Neural progenitor cell (in vitro differentiated cells): ENCODE measurements at regions not wholly inside any gene's neighbourhood (a gene's known extent, or its start where the extent isn't known, plus 50 kb on each side); places are given as distances from the start of the nearest gene placed in this dataset.

Experiments
- DNase-seq: peaks from one replicate; pipeline ENCODE4 v3.0.0-alpha.2; 2016; ENCODE audit warnings: low spot score
- H2AFZ ChIP-seq: fragments of 200-600 bp; sonication (generic); replicated peaks from 2 replicates; pipeline ENCODE4 v1.6.1; 2016; ENCODE audit warnings: antibody characterized with exemption
- H3F3A ChIP-seq: fragments of 200-600 bp; sonication (generic); 2 replicates; pipeline ENCODE4 v1.6.1; 2016; ENCODE audit warnings: antibody characterized with exemption, low read depth
- H3K27ac ChIP-seq: fragments of 200-600 bp; sonication (generic); 2 replicates; pipeline ENCODE4 v1.5.1; 2016; ENCODE audit warnings: mild to moderate bottlenecking
- H3K27me3 ChIP-seq: fragments of 200-600 bp; sonication (generic); 2 replicates; pipeline ENCODE4 v1.6.1; 2016; ENCODE audit warnings: mild to moderate bottlenecking, moderate library complexity
- H3K36me3 ChIP-seq: fragments of 200-600 bp; sonication (generic); 2 replicates; pipeline ENCODE4 v1.5.1; 2016
- H3K4me1 ChIP-seq: fragments of 200-600 bp; sonication (generic); 2 replicates; pipeline ENCODE4 v1.6.1; 2016; ENCODE audit warnings: mixed run types
- H3K4me2 ChIP-seq: fragments of 200-600 bp; sonication (generic); 2 replicates; pipeline ENCODE4 v1.6.1; 2016
- H3K4me3 ChIP-seq: fragments of 200-600 bp; sonication (generic); 2 replicates; pipeline ENCODE4 v1.5.1; 2016
- H3K79me2 ChIP-seq: fragments of 200-600 bp; sonication (generic); 2 replicates; pipeline ENCODE4 v1.6.1; 2016; ENCODE audit warnings: low read depth
- H3K9ac ChIP-seq: fragments of 200-600 bp; sonication (generic); 2 replicates; pipeline ENCODE4 v1.6.1; 2016
- H3K9me3 ChIP-seq: fragments of 200-600 bp; sonication (generic); 2 replicates; pipeline ENCODE4 v1.5.1; 2016; ENCODE audit warnings: low read depth
- H4K20me1 ChIP-seq: fragments of 200-600 bp; sonication (generic); 2 replicates; pipeline ENCODE4 v1.6.1; 2016; ENCODE audit warnings: low read depth
- H3K27ac Mint-ChIP-seq: 3 replicates; pipeline ENCODE4 v1.8.0; 2021; ENCODE audit warnings: mixed read lengths
- H3K27me3 Mint-ChIP-seq: 2 replicates; pipeline ENCODE4 v1.8.0; 2022; ENCODE audit warnings: low read depth, mild to moderate bottlenecking, inconsistent platforms, moderate library complexity, mixed read lengths; ENCODE audit not compliant: insufficient read depth
- H3K36me3 Mint-ChIP-seq: 3 replicates; pipeline ENCODE4 v1.8.0; 2021; ENCODE audit warnings: mixed read lengths
- H3K4me1 Mint-ChIP-seq: 3 replicates; pipeline ENCODE4 v1.8.0; 2021; ENCODE audit warnings: mixed read lengths
- H3K4me3 Mint-ChIP-seq: 3 replicates; pipeline ENCODE4 v1.8.0; 2021; ENCODE audit warnings: mild to moderate bottlenecking, moderate library complexity, mixed read lengths
- H3K9me3 Mint-ChIP-seq: 3 replicates; pipeline ENCODE4 v1.8.0; 2020; ENCODE audit warnings: mixed read lengths
- EZH2 ChIP-seq: fragments of 200-600 bp; sonication (generic); IDR thresholded peaks from 2 replicates; pipeline ENCODE4 v1.6.1; 2017; ENCODE audit warnings: antibody characterized with exemption, mild to moderate bottlenecking, moderate library complexity
- EZH2phosphoT487 ChIP-seq: fragments of 200-600 bp; sonication (generic); IDR thresholded peaks from 2 replicates; pipeline ENCODE4 v1.6.1; 2017; ENCODE audit warnings: antibody characterized with exemption
- TF ChIP-seq, protein P1 (sequence below): fragments of 200-600 bp; sonication (generic); IDR thresholded peaks from 2 replicates; pipeline ENCODE4 v1.5.1; 2017; ENCODE audit warnings: antibody characterized with exemption, mild to moderate bottlenecking

DNA sequence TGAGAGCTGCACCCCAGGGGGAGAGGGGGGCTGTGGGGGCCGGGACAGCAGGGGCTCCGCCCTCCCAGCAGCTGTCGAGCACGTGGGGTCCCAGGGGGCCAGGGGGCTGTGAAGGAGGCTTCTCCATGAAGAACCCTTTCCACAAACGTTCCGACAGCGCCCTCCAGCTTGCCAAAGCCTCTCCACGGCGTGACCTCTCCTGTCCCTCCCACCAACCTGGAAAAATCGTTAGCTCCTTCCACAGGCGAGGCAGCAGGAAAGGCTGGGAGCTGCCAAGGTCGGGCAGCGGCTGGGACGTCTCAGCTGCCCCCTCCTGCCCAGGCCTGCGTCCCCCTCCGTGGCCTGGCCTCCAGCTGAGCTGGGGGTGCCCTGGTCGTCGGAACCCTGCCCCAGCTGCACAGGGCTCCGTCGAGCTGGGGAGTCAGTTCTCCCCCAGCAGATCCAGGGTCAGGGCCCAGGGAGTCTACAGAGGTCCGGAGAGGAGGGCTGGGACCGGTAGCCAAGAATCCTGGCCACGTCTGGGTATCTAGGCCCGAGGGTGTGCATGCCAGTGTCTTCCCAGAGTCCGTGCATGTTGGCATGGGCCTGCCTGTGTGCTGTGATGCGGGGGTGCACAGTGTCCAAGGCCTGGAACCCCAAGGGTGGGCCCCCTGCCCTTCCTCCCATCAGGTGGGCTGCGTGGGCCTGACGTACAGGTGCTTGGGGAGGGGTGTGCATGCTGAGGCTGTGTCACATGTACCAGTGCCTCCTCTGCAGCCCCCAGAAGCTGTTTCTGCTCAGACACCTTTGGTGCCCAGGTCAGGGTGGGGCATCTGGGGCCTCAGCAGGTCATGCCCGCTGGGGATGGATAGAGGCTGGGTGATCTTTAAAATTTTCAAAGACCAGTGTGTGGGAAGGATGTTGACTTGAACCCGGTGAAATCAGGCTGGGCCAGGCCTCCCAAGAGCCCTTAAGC lies 66.5 kb downstream of the UNCX start:
- H3K9me3 Mint-ChIP-seq, result no peaks in the 10 kb centered on the region
- H3K27me3 Mint-ChIP-seq, result peaks cover 7% of the 10 kb centered on the region
- DNase-seq, result no peak

DNA sequence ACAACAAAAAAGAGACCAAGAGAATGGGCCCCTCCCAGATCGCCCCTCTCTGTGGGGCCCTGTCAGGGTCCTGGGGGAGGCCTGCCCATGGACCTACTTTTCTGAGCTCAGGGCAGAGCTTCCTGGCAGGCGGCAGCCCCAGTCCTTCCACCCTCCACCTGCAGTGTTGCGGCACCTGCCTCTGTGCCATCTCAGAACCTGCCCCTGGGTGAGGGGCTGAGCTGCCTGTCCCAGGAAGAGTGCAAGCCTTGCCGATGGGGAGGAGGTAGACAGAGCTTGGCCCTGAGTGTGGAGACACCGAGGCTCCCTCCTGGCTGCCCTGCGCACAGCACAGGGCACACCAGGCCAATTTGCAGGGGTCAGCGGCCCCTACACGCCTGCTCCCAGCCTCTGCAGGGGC lies 67.5 kb downstream of the UNCX start:
- Mint-ChIP-seq H3K36me3 (no peaks in the 10 kb centered on the region), H3K4me3 (no peak overlapping the region)
- H3K27me3 ChIP-seq, result no peaks in the 10 kb centered on the region

More for the DNA sequence above, 66.5 kb downstream of the UNCX start:
- H3K27ac ChIP-seq, result no peak overlapping the region
- H3K27me3 ChIP-seq, result peaks cover 2% of the 10 kb centered on the region
- Mint-ChIP-seq H3K4me3 (no peak overlapping the region), H3K27ac (no peak overlapping the region), H3K4me1 (peaks cover 19% of the 10 kb centered on the region), H3K36me3 (no peaks in the 10 kb centered on the region)
- no peaks in the 10 kb centered on the region for H3K36me3 ChIP-seq
- TF ChIP-seq EZH2 (no peak), EZH2phosphoT487 (no peak)
- TF ChIP-seq, protein P1, sequence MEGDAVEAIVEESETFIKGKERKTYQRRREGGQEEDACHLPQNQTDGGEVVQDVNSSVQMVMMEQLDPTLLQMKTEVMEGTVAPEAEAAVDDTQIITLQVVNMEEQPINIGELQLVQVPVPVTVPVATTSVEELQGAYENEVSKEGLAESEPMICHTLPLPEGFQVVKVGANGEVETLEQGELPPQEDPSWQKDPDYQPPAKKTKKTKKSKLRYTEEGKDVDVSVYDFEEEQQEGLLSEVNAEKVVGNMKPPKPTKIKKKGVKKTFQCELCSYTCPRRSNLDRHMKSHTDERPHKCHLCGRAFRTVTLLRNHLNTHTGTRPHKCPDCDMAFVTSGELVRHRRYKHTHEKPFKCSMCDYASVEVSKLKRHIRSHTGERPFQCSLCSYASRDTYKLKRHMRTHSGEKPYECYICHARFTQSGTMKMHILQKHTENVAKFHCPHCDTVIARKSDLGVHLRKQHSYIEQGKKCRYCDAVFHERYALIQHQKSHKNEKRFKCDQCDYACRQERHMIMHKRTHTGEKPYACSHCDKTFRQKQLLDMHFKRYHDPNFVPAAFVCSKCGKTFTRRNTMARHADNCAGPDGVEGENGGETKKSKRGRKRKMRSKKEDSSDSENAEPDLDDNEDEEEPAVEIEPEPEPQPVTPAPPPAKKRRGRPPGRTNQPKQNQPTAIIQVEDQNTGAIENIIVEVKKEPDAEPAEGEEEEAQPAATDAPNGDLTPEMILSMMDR, result no peak
- no peaks in the 10 kb centered on the region for H3F3A ChIP-seq
- peaks cover 18% of the 10 kb centered on the region for H3K4me1 ChIP-seq
- H4K20me1 ChIP-seq, result no peaks in the 10 kb centered on the region
- H3K9ac ChIP-seq, result no peak overlapping the region
- H3K79me2 ChIP-seq, result no peaks in the 10 kb centered on the region
- H3K4me3 ChIP-seq, result no peak overlapping the region
- H2AFZ ChIP-seq, result no peak overlapping the region
- no peaks in the 10 kb centered on the region for H3K9me3 ChIP-seq
- H3K4me2 ChIP-seq, result no peak overlapping the region

DNA sequence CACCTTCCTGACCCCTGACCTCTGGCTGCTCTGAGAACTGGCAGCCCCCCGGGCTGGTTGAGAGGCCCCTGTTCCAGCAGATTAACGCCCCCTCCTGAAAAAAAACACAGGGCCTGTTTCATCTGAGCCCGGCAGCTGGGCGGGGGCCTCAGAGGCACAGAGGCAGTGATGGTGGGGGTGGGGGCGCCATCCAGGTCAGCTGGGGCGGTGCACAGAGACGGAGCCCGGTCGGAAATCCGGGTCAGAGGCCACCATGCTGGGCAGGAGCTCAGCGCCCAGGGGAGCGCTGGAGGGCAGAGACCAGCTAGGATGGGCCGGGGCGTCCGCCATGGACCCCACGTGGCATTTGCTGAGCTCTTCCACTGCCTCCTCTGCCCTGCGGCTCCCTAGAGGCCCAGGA lies 68.0 kb downstream of the UNCX start:
- H3K27ac ChIP-seq, result no peak overlapping the region
- no peak overlapping the region for H3K4me2 ChIP-seq
- H3K27me3 ChIP-seq, result no peaks in the 10 kb centered on the region
- H3K27ac Mint-ChIP-seq, result no peak overlapping the region
- no peaks in the 10 kb centered on the region for H3F3A ChIP-seq
- TF ChIP-seq EZH2phosphoT487, result no peak
- no peak for TF ChIP-seq EZH2
- TF ChIP-seq, protein P1, result no peak
- H3K9me3 ChIP-seq, result no peaks in the 10 kb centered on the region
- H4K20me1 ChIP-seq, result no peaks in the 10 kb centered on the region
- H3K4me3 Mint-ChIP-seq, result no peak overlapping the region
- no peaks in the 10 kb centered on the region for H3K9me3 Mint-ChIP-seq
- H3K4me1 ChIP-seq, result peaks cover 18% of the 10 kb centered on the region
- no peaks in the 10 kb centered on the region for H3K79me2 ChIP-seq
- peaks cover 7% of the 10 kb centered on the region for H3K27me3 Mint-ChIP-seq
- no peak overlapping the region for H3K9ac ChIP-seq
- H3K4me3 ChIP-seq, result no peak overlapping the region
- no peaks in the 10 kb centered on the region for H3K36me3 ChIP-seq
- H3K36me3 Mint-ChIP-seq, result no peaks in the 10 kb centered on the region
- no peak for DNase-seq
- H3K4me1 Mint-ChIP-seq, result peaks cover 19% of the 10 kb centered on the region
- H2AFZ ChIP-seq, result no peak overlapping the region

More for the DNA sequence above, 67.5 kb downstream of the UNCX start:
- no peaks in the 10 kb centered on the region for H3K9me3 ChIP-seq
- H3F3A ChIP-seq, result no peaks in the 10 kb centered on the region
- H3K9ac ChIP-seq, result no peak overlapping the region
- peaks cover 18% of the 10 kb centered on the region for H3K4me1 ChIP-seq
- Mint-ChIP-seq H3K4me1 (peaks cover 19% of the 10 kb centered on the region), H3K27me3 (peaks cover 7% of the 10 kb centered on the region), H3K9me3 (no peaks in the 10 kb centered on the region), H3K27ac (no peak overlapping the region)
- TF ChIP-seq, protein P1, result no peak
- DNase-seq, result no peak
- H3K4me3 ChIP-seq, result no peak overlapping the region
- no peak overlapping the region for H2AFZ ChIP-seq
- no peaks in the 10 kb centered on the region for H4K20me1 ChIP-seq
- H3K27ac ChIP-seq, result no peak overlapping the region
- no peak overlapping the region for H3K4me2 ChIP-seq
- no peaks in the 10 kb centered on the region for H3K36me3 ChIP-seq
- H3K79me2 ChIP-seq, result no peaks in the 10 kb centered on the region
